Type B pancreatic cell (in vitro differentiated cells): ENCODE measurements at regions not wholly inside any gene's neighbourhood (a gene's known extent, or its start where the extent isn't known, plus 50 kb on each side); places are given as distances from the start of the nearest gene placed in this dataset.
"Not testable (repeated sequence)": the region's sequence is repeated elsewhere in the genome, so short reads cannot be mapped to it uniquely, and the experiment has no call there.

Experiments used
- DNase-seq: peaks from one replicate; pipeline ENCODE4 v3.0.0; 2021; ENCODE audit warnings: mixed read lengths; ENCODE audit not compliant: unreplicated experiment; ENCODE audit errors: extremely low spot score
- H3K27ac Mint-ChIP-seq: 2 replicates; pipeline ENCODE4 v1.8.0; 2021; ENCODE audit warnings: mild to moderate bottlenecking, mixed read lengths
- H3K27me3 Mint-ChIP-seq: 2 replicates; pipeline ENCODE4 v1.8.0; 2021; ENCODE audit warnings: mixed read lengths
- H3K36me3 Mint-ChIP-seq: 2 replicates; pipeline ENCODE4 v1.8.0; 2021; ENCODE audit warnings: mixed read lengths
- H3K4me1 Mint-ChIP-seq: one replicate; pipeline ENCODE4 v1.8.0; 2021; ENCODE audit warnings: mixed read lengths; ENCODE audit not compliant: unreplicated experiment
- H3K4me3 Mint-ChIP-seq: 2 replicates; pipeline ENCODE4 v1.8.0; 2021; ENCODE audit warnings: mild to moderate bottlenecking, mixed read lengths
- H3K9me3 Mint-ChIP-seq: 2 replicates; pipeline ENCODE4 v1.8.0; 2021; ENCODE audit warnings: mixed read lengths
- CTCF ChIP-seq: fragments of 200-600 bp; sonication (generic); conservative IDR thresholded peaks from 2 replicates; pipeline ENCODE4 v1.5.0; 2021; ENCODE audit warnings: antibody characterized with exemption, mild to moderate bottlenecking

- not testable (repeated sequence) for H3K4me1 Mint-ChIP-seq, DNase-seq, H3K9me3 Mint-ChIP-seq, H3K36me3 Mint-ChIP-seq, H3K4me3 Mint-ChIP-seq, H3K27me3 Mint-ChIP-seq, H3K27ac Mint-ChIP-seq
Measured at GRCh38 chr1:273772-274171, 177.7 kb downstream of the OR4F29 start.

- DNase-seq: peak; percentile 77
- peak; percentile 72 for TF ChIP-seq CTCF
- H3K27ac Mint-ChIP-seq, H3K27me3 Mint-ChIP-seq, H3K9me3 Mint-ChIP-seq, H3K4me1 Mint-ChIP-seq, H3K4me3 Mint-ChIP-seq, H3K36me3 Mint-ChIP-seq: not testable (repeated sequence)
Measured at GRCh38 chr1:267815-268214, 183.7 kb downstream of the OR4F29 start.
